HCEC 1CT (cell line): ENCODE measurements at regions not wholly inside any gene's neighbourhood (a gene's known extent, or its start where the extent isn't known, plus 50 kb on each side); places are given as distances from the start of the nearest gene placed in this dataset.
A peak's percentile ranks its signal among the peaks of the same experiment; 100 is the strongest.
"Not testable (repeated sequence)": the region's sequence is repeated elsewhere in the genome, so short reads cannot be mapped to it uniquely, and the experiment has no call there.

Experiments
- DNase-seq: peaks from one replicate; pipeline ENCODE4 v3.0.0-alpha.2; 2017

DNA sequence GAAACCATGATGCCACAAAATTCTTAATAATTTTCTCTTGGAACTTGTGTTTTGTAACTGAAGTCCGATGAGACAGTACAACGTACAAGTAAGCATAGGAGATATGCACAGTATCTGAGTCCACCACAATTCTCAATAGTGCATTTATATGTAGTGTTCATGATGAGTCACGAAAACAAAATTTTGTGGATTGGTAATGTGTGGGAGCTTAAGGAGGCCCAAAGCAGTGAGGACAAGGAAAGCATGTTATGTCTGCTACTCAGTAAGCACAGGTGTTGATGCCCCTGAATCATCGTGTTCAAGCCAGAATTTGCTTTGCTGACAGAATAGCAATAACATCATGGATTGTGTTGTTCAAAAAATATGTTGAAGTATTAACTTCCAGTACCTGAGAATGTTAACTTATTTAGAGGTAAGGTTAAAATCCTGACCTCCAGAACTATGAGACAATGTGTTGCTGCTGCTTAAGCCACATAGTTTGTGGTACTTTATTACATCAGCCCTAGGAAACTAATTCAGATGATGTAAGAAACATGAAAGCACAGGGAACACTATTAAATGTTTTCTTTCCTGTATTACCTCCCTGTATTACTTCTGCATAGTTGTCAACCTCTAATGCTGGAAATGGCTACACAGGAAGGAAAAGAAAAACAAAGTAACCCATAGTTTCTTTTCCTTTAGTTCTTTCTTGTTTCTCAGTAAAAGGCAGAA is 201.3 kb downstream of the SLITRK6 start:
- DNase-seq: no peak

DNA sequence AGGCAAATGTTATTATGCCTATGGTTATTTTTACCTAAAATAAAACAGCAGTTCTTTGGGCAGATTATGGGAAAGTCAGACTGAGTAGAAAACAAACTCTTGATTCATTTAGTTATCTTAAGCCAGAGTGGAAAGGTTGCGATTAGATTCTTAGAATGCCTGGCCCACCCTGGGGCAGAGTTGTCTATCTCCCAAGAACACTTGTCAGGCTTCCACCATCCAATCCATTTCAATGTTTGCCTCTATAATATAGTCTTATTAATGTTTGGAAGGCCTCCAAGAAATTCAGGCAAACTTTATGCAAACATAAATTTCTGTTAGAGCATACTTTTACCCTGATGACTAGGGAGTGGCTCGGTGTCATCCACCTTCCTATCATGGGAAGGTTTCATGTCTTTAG is 207.0 kb downstream of the SLITRK6 start:
- DNase-seq: no peak

DNA sequence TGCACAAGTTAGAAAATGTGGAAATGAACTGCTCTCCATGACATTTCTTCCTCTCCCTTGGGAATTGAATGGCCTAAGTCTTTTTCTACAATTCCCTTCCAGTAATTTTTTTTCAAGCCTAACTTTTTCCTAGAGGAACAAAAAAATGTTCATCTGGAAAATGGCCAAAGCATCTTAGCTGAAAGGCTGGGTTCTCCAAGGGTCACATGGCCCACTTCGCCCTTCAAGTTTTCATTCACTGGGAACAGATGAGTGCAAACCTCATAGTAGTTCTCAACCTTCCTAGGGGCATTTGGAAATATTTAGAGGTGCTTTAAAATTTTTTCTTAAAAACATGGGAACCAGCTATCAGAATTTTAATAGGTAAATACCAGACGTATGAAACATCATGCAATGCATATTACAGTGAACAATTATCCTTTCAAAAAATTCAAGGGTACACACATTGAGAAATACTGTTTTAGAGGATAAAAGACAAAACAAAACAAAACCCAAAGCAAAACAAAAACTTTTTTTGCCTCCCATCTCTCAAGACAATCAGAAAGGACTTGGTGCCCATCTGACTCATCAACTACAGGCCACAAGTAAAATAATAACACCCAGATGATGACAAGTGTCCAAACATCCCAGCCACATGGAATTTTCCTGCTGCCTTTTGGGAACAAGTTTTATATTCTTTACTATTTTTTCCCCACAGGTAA is 208.8 kb downstream of the SLITRK6 start:
- no peak for DNase-seq

DNA sequence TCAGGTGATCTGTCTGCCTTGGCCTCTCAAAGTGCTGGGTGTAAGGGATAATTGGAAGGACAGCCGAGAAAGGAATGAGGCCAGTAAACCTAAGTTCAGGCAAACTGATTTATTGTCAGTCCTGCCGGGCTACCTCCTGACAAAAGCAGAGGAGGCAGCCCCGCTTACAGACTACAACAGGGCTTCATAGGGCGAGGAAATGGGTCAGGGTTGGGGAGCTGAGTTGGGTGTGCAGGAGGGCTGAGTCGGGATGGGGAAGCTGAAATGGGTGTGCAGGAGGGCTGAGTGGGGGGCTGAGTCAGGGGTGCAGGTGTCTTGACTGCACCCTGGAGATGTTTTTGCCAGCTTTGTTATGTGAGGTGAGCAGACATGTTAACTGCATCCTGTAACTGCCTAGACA is 210.2 kb downstream of the SLITRK6 start:
- no peak for DNase-seq

DNA sequence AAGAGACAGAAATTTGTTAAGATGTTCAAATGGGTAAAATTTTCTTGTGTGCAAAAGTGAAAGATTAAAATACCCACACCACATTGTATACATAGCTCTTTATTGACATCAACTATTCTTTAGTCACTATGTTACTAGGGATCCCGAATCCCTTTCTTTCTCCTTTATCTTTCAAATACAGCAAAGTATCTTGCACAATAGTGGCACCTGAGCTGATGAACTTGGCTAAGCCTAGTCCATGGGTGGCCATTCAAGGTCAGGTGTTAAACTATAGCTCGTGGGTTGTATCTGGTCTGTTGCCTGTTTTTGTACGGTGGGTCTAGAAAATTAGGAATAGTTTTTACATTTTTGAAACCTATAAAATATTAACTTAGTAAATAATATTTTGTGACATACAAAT is 210.9 kb downstream of the SLITRK6 start:
- no peak for DNase-seq

DNA sequence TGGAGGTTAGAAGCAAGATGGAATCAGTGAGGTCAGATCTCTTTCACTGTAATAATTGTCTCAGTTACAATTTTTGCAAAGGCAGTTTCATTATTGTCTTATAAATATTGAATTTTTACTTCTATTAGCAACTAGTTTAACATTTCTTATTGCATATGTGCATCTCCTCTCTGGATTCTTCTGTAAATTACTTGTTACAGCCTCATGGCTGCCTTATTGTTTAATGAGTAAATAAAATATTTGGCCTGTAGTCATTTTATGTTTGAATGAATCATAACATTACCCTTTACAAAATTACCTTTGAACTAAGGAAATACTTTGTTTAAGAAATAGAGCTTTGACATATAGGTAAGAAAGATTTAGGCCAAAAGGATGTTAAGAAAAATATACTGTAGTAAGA is 212.4 kb downstream of the SLITRK6 start:
- no peak for DNase-seq

DNA sequence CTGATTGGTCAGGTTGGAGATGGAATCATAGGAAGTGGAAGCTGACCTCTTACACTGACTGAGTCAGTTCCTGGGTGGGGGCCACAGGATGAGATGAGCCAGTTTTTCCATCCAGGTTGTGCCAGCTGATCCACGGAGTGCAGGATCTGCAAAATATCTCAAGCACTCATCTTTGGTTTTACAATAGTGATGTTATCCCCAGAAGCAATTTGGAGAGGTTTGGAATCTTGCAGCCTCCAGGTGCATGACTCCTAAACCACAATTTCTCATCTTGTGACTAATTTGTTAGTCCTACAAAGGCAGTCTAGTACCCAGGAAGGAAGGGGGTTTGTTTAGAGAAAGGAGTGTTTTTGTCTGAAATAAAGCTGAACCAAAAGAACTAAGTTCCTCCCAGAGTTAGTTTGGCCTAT is 212.8 kb downstream of the SLITRK6 start:
- DNase-seq: peak; percentile 52

DNA sequence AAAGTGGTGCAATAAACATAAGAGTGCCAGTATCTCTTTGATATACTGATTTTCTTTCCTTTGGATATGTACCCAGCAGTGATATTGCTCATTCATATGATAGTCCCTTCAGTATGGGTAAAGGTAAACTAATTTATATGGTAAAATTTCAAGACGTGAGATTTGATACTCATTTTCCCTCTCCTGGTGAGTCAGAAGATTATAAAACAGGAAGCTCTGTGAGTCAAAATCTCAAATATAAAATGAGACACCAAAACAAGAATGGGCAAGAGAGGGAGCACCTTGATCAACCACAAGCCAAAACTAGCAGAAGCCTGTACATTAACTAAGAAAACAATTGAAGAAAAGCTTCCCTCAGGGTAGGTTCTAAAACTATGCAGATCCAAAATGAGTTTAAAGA is 216.3 kb downstream of the SLITRK6 start:
- DNase-seq: no peak

DNA sequence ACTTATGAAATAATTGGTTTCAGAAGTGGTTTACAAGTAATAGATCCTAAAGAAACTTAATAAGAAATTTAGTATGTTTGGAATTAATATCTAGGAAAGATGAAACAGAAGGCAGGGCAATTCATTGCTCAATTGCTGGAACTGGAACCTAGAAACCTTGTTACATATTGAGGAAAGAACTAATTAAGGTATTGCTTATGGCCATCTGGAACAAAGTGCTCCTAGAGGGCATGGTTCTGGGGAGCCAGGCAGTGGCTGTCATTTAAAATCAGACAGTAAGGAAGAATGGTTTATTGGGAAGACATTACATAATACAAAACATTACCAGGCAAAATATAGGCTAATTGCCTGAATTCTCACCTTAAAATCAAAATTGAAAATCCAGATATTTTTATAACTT is 224.1 kb downstream of the SLITRK6 start:
- no peak for DNase-seq

DNA sequence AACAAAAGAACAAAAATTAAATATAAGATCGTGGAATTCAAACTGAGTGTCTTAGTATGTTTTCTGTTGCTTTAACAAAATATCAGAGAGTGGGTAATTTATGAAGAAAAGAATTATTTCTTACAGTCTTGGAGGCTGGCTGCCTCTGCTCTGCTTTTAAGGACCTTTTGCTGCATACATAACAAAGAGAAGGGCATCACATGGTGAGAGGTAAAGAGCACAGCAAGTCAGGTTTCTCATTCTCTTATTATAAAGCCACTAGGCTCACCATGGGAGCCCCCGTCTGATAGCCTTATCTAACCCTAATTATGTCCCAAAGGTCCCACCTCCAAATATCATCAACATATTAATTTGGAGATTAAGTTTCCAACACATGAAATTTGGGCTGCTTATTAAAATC is 231.3 kb downstream of the SLITRK6 start:
- no peak for DNase-seq

DNA sequence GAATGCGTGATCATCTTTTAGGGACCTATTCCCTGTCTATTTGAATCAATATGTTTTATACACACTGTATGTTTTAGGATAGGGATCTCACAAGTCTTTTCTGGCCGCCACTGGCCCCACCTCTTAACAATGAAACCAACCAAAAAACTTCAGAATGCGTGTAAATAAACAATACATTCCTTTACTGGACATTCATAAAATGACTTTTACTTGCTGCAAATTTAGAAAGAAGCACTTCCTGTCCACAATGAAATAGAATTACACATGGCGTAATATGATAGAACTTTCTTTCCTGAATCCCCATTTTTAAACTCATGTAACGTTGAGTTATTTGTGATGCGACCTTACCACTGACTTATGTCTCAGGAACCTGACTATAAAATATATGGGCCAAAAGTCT is 233.6 kb downstream of the SLITRK6 start:
- DNase-seq: no peak

DNA sequence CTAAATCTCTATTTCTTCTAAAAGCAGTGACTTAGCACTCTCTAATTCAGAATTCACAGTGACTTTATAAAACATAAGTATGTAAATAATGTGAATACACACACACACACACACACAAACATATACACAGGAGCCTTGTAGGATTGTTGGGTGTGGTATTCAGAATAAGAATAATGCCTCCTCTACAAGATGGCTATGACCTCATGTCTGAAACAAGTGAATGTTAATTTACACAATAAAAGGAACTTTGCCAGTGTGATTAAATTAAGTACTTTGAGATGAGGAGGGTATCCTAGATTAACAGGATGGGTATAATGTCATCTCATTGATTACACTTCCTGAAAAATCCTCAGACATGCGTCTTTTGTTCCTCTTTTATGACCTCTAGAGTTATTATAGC is 234.6 kb downstream of the SLITRK6 start:
- no peak for DNase-seq

DNA sequence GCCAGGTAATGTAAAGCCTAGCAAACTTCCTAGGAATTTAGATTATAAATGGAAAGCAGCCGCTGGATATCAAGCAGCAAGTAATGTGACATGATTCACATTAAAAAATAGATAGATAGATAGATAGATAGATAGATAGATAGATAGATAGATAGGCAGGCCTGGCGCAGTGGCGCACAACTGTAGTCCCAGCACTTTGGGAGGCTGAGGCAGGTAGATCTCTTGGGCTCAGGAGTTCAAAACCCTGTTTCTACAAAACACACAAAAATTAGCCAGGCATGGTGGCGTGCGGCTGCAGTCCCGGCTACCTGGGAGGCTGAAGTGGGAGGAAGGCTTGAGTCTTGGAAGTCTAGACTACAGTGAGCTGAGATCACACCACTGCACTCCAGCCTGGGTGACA is 236.9 kb downstream of the SLITRK6 start:
- no peak for DNase-seq

DNA sequence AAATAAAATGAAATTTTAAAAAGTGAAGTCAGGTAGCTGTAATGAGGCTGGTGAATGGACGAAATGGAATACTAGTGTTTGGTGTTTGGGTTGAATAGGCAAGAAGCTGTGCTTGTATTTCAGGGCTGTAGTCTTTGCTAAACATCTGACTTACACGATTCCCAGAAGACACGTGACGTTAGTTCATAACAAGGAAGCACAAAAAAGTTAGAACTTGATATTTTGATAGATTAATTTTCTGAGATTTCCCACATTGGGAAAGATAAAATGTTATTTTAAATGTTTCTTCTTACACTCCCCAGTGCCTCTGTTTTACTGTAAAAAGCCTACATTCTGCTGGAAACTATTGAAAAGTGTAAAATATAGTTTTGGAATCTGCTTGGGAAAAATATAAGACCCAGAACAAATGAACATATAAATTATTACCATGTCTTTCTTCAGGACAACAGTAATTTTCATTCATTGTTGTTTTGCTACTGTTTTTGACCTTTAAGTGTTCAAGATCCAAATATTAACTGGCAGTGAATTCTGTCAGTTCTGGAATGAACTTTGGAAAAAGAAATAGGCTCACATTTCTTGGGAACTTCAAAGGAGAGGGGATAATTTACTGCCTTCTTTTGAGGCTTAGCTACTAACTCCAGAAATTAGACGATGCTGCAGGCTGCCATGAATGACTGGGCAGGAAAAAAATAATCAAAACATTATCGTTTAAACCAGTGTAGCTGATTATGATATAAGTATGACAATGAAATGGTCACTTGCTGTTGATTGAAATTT is 241.3 kb downstream of the SLITRK6 start:
- DNase-seq: no peak

DNA sequence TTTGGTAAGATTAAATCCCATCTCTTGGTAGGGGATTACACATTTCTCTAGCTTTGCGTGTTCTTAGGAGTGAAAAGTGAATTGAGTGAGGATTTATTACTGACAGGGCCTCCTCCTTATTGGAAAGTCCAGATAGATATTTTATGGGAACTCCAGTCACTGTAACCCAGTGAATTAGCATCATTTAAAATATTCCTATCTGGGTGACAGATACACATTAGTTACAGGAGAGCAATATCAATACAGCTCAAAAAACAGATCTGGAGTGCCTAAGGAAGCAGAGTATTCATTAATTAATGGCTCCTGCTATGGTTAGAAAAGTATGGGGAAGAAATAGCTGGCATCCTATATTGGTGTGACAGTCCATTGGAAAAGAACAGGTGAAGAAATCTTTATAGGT is 248.2 kb downstream of the SLITRK6 start:
- DNase-seq: no peak

DNA sequence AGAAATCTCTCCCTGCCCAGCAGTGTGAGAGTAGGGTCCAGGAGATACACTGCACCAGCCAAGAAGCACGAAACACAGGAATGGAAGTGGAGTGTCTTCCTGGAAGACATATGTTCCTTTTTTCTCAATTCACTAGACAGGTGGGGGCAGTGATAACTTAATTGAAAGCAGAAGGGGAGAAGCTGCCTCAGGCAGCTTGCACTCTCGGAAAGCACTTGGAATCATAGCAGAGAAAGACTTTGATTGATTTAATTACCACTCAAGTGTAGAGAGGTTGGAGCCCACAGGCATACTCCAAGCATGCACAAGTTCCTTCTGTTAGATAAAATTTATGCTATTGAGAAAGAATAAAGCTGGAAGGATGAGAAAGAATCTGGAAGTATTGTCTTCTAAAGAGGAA is 249.4 kb downstream of the SLITRK6 start:
- no peak for DNase-seq

DNA sequence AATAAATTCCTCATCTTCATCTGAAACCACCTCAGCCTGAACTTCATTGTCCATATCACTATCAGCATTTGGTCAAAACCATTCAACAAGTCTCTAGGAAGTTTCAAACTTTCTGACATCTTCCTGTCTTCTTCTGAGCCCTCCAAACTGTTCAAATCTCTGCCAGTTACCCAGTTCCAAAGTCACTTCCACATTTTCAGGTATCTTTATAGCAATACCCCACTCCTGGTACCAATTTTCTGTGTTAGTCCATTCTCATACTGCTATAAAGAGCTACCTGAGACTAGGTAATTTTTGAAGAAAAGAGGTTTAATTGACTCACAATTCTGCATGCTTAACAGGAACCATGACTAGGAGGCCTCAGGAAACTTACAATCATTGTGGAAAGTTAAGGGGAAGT is 250.4 kb downstream of the SLITRK6 start:
- not testable (repeated sequence) for DNase-seq

DNA sequence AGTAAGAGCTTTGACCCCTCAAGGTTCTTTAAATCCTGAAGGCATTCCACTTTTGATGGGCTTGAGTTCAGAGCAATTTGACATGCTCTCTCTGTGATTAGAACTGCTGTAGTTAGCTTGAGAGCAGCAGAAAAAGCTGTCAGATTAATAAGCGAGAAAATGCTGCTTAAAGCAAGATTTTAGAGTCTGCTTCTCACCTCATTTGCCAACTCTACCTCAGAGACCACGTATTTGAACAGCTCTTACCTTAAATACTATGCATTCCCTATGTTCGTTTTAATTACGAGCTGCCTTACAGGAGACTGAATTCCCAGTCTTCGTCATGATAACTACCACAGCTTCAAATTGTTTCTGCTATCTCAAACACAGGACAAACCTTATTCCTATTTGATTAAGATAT is 253.4 kb downstream of the SLITRK6 start:
- DNase-seq: no peak

DNA sequence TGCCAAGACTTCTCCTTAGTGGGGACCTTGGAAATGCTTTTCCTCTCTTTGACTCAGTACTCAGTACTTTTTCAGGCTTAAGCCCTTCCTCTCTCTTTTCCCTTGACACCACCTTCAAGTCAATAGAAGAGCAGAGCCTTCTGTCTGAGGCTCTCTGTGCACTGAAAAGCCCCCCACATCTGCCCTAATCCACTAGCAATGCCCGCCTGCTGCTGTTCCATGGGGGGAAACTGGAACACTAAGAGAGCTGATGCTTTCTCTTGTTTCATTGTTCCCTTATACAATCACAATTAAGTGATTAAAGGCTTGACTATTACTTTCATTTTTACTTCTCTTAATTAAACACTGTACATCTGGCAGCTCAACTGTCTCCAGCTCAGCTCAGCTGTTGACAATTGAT is 254.5 kb downstream of the SLITRK6 start:
- no peak for DNase-seq

DNA sequence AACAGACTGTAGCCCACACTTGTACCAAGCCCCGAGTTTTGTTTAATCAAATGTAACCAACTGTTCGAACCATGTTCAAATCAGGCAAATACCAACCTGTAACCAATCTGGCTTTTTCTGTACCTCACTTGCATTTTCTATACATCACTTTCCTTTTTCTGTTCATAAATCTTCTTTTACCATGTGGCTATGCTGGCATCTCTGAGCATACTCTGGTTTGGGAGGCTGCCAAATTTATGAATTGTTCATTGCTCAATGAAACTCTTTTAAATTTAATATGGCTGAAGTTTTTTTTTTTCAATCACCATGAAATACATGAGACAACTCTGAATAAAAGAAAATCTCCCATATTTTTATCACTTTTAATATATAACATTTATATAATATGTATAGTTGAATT is 256.1 kb downstream of the SLITRK6 start:
- DNase-seq: no peak

DNA sequence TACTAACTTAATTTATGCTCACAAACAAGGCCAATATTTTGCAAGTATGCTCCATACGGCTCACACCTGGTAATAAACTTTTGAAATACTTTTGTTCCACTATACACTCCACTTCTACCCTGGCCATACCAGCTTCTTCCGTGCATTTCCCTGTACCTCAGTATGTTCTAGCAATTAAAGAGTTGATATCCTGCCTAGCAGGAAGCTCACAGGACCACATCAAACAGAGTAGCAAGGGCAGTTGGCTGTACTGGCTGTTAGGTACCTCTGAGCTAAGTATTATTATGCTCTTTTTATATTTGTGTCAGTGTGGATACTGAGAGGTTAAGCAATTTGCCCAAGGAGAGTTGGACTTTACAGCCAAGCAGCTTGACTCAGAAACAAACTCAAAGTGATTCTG is 257.7 kb downstream of the SLITRK6 start:
- DNase-seq: no peak

DNA sequence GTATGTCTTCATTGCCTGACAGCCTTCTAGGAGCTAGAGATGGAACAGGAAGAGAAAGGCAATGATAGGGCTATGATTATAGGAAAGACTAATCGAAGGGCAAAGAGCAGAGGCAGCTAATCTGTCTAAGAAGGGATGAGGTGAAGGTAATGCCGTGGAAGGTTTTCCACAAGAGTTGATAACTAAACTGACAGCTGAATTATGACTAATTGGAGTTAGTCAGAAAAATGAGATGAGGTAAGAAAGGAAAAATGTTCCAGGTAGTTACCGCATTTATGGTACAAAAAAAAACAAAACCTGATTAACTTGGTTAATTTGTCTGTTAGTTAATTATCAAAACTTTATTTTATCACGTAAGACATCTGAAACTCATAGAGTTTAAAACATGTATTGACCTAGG is 260.3 kb downstream of the SLITRK6 start:
- no peak for DNase-seq

DNA sequence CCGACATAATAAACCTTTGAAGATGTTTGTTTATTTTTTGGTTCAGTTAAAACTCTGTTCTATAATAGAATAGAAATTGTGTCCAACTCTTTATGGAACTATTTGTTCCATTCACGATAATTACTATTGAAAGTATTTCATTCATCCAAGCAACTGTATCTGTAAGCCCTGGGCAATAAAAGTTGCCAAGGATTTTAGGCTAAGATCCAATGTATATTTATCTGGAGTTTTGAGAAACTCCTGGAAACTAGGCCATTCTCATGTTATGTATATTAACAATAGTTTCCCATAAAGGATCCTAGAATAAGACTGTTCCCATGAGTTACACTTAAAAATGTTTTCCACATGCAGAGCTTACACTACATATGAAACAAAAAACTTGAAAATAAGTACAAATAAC is 261.6 kb downstream of the SLITRK6 start:
- no peak for DNase-seq

DNA sequence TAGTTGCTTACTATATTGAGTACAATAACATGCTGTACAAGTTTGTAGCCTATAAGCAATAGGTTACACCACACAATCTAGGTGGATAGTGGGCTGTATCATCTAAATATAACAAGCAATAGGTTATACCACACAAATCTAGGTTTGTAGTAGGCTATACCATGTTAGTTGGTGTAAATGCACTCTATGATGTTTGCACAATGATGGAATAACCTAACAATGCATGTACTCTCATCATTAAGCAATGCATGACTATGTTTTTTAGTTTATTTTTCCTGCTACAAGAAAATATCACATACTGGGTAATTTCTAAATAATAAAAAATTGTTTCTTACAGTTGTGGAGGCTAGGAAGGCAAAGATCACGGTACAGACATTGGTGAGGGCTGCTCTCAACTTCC is 262.5 kb downstream of the SLITRK6 start:
- peak; percentile 14 for DNase-seq
